ENCODE measurements at regions not wholly inside any gene's neighbourhood (a gene's known extent, or its start where the extent isn't known, plus 50 kb on each side); places are given as distances from the start of the nearest gene placed in this dataset.

DNA sequence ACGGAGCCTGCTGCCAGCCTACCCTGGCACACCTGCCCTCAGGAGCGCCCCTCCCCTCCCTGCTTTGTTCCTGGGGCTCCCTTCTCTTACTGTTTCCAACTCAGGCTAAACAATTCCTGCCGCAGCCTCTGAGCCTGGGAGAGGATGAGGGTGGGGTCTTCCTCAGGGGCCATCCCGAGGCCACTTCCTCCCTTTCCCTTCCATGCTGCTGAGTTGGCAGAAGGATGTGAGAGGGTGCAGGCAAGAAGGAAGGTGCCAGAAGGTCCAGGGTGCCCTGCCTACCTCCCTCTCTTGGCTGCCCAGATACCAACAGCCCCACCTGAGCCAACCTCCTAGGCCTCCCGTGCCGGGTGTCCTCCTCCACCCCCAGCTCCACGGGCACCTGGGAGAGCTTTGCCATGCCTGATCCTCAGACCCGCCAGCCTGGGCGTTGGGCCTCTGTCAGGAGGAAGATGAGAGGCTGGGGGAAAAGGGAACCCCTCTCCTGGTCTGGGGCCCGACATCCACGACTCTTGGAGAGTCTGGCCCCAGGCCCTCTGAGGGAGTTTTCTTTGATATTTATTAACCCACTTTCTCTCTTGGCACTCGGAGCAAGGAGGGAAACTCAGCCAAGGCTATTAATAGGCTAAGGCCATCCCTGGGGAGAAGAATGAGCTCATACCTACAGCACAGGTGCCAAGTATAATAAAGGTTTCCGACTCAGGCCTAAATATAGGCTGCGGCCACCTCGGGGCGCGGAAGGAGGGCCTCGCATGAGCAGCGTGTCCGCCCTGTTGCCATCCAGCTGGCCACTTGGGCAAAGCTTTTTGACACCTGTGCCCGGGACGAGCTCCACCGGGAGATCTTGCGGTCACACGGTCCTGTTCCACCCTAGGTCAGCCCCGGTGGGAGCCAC is 232.0 kb downstream of the ENGASE start:
- Histone ChIP-seq H3K36me3 (no peaks in the 10 kb centered on the region), H3K27me3 (no peaks in the 10 kb centered on the region), H3K4me3 (peak overlapping the region; percentile 22 to 41), H3K9me3 (no peaks in the 10 kb centered on the region), H3K27ac (peak overlapping the region; percentile 77 to 81), H3K4me1 (peaks cover 12 to 26% of the 10 kb centered on the region in 2 donors)
- peak; percentile 42 to 83 for DNase-seq (ENCODE audit: low spot score in 2 of 2)
- intact Hi-C loops (cut with DNase I): loop anchor here (10.0 kb wide), 1 partner anchor 282 kb away; the partner anchor contains the start of gene C1QTNF1
- TF ChIP-seq CTCF (IDR thresholded peaks at IDR 0.05): no peak

- H3K9me3 ChIP-seq: no peaks in the 10 kb centered on the region
- peak; percentile 19 to 80 for DNase-seq (ENCODE audit: low spot score in 2 of 2)
- no peaks in the 10 kb centered on the region for H3K27me3 ChIP-seq
- no peaks in the 10 kb centered on the region for H3K36me3 ChIP-seq
- peak overlapping the region; percentile 77 to 81 for H3K27ac ChIP-seq
- intact Hi-C loops (cut with DNase I): loop anchor here (10.0 kb wide), 1 partner anchor 281 kb away; the partner anchor contains the start of gene C1QTNF1
- TF ChIP-seq CTCF (IDR thresholded peaks at IDR 0.05): peak in 1 of 3 experiments; percentile 5
- H3K4me3 ChIP-seq: peak overlapping the region; percentile 22 to 41
- H3K4me1 ChIP-seq: peaks cover 12 to 26% of the 10 kb centered on the region in 2 donors
These were observed 231.3 kb downstream of the ENGASE start for GRCh38 chr17:79305768-79306423.

GRCh38 chr17:79305376-79305767 is 230.7 kb downstream of the ENGASE start:
- intact Hi-C loops (cut with DNase I): loop anchor here (10.0 kb wide), 1 partner anchor 281 kb away; the partner anchor contains the start of gene C1QTNF1
- DNase-seq (ENCODE audit: low spot score in 2 of 2): no peak
- no peaks in the 10 kb centered on the region for H3K9me3 ChIP-seq
- TF ChIP-seq CTCF (IDR thresholded peaks at IDR 0.05): no peak
- peak overlapping the region; percentile 77 to 81 for H3K27ac ChIP-seq
- peak overlapping the region in 1 of 2 donors; percentile 41 for H3K4me3 ChIP-seq
- no peaks in the 10 kb centered on the region for H3K27me3 ChIP-seq
- H3K36me3 ChIP-seq: no peaks in the 10 kb centered on the region
- H3K4me1 ChIP-seq: peaks cover 12 to 26% of the 10 kb centered on the region in 2 donors

- no peaks in the 10 kb centered on the region for H3K27me3 ChIP-seq
These were observed 230.3 kb downstream of the ENGASE start for GRCh38 chr17:79304884-79305283.

More at GRCh38 chr17:79304884-79305283, 230.3 kb downstream of the ENGASE start:
- DNase-seq (ENCODE audit: low spot score in 2 of 2): no peak
- TF ChIP-seq CTCF (IDR thresholded peaks at IDR 0.05): peak in 1 of 3 experiments; percentile 25
- Histone ChIP-seq H3K9me3 (no peaks in the 10 kb centered on the region), H3K4me1 (peaks cover 12 to 26% of the 10 kb centered on the region in 2 donors), H3K27ac (peak overlapping the region in 1 of 2 donors; percentile 81), H3K36me3 (no peaks in the 10 kb centered on the region), H3K4me3 (peak overlapping the region in 1 of 2 donors; percentile 41)
- intact Hi-C loops (cut with DNase I): loop anchor here (10.0 kb wide), 1 partner anchor 280 kb away; the partner anchor contains the start of gene C1QTNF1

Measured in ascending aorta (tissue), 2 donors.